ENCODE measurements at regions not wholly inside any gene's neighbourhood (a gene's known extent, or its start where the extent isn't known, plus 50 kb on each side); places are given as distances from the start of the nearest gene placed in this dataset.

- H3K27me3 ChIP-seq (ENCODE audit: insufficient read depth, poor library complexity, severe bottlenecking), result no peaks in the 10 kb centered on the region
- no peak overlapping the region for H3K27ac ChIP-seq (replicated peaks)
- H3K4me3 ChIP-seq (replicated peaks; ENCODE audit: insufficient read depth, low read length), result no peak overlapping the region
- DNase-seq (ENCODE audit: low read depth in 1 of 2, low spot score in 1 of 2), result no peak
- TF ChIP-seq CTCF (IDR thresholded peaks at IDR 0.05; ENCODE audit: insufficient read depth, low read length) (no peak), GABPA (IDR thresholded peaks at IDR 0.05; ENCODE audit: low read depth) (no peak), POLR2AphosphoS5 (IDR thresholded peaks at IDR 0.05; ENCODE audit: low read depth) (no peak), SPI1 (IDR thresholded peaks at IDR 0.05; ENCODE audit: borderline replicate concordance, low read depth) (no peak), REST (IDR thresholded peaks at IDR 0.05; ENCODE audit: insufficient replicate concordance, low read depth) (no peak)
Observed at GRCh38 chr18:29313312-29313711, 1136.4 kb upstream of the CDH2 start.

- TF ChIP-seq POLR2AphosphoS5 (IDR thresholded peaks at IDR 0.05; ENCODE audit: low read depth) (no peak), REST (IDR thresholded peaks at IDR 0.05; ENCODE audit: insufficient replicate concordance, low read depth) (no peak), CTCF (IDR thresholded peaks at IDR 0.05; ENCODE audit: insufficient read depth, low read length) (no peak), SPI1 (IDR thresholded peaks at IDR 0.05; ENCODE audit: borderline replicate concordance, low read depth) (no peak), GABPA (IDR thresholded peaks at IDR 0.05; ENCODE audit: low read depth) (no peak)
Observed at GRCh38 chr18:29311580-29311979, 1134.7 kb upstream of the CDH2 start.

GRCh38 chr18:29309366-29309765 is 1132.4 kb upstream of the CDH2 start:
- TF ChIP-seq POLR2AphosphoS5 (IDR thresholded peaks at IDR 0.05; ENCODE audit: low read depth), result no peak
- TF ChIP-seq REST (IDR thresholded peaks at IDR 0.05; ENCODE audit: insufficient replicate concordance, low read depth), result no peak
- TF ChIP-seq CTCF (IDR thresholded peaks at IDR 0.05; ENCODE audit: insufficient read depth, low read length), result no peak
- no peak for TF ChIP-seq GABPA (IDR thresholded peaks at IDR 0.05; ENCODE audit: low read depth)
- no peak for TF ChIP-seq SPI1 (IDR thresholded peaks at IDR 0.05; ENCODE audit: borderline replicate concordance, low read depth)
- no peak for DNase-seq (ENCODE audit: low read depth in 1 of 2, low spot score in 1 of 2)
- Histone ChIP-seq H3K27ac (replicated peaks) (no peak overlapping the region), H3K4me3 (replicated peaks; ENCODE audit: insufficient read depth, low read length) (no peak overlapping the region), H3K27me3 (ENCODE audit: insufficient read depth, poor library complexity, severe bottlenecking) (no peaks in the 10 kb centered on the region)

More at GRCh38 chr18:29311580-29311979, 1134.7 kb upstream of the CDH2 start:
- no peak for DNase-seq (ENCODE audit: low read depth in 1 of 2, low spot score in 1 of 2)
- Histone ChIP-seq H3K27me3 (ENCODE audit: insufficient read depth, poor library complexity, severe bottlenecking) (no peaks in the 10 kb centered on the region), H3K4me3 (replicated peaks; ENCODE audit: insufficient read depth, low read length) (no peak overlapping the region), H3K27ac (replicated peaks) (no peak overlapping the region)
